H9 (cell line): ENCODE measurements at regions not wholly inside any gene's neighbourhood (a gene's known extent, or its start where the extent isn't known, plus 50 kb on each side); places are given as distances from the start of the nearest gene placed in this dataset.

ENCODE experiments used
- DNase-seq: peaks from one replicate; pipeline ENCODE4 v3.0.0-alpha.2; 2017
- H2AFZ ChIP-seq: one replicate; pipeline ENCODE4 v1.6.1; 2013; ENCODE audit warnings: mild to moderate bottlenecking, low read length, control low read depth, moderate library complexity
- H2AK5ac ChIP-seq: 2 replicates; pipeline ENCODE4 v1.6.1; 2013; ENCODE audit warnings: low read length, control low read depth, mixed read lengths; ENCODE audit not compliant: insufficient read length
- H2BK120ac ChIP-seq: one replicate; pipeline ENCODE4 v1.6.1; 2013; ENCODE audit warnings: low read depth, mild to moderate bottlenecking, low read length, control low read depth, inconsistent platforms; ENCODE audit not compliant: poor library complexity, severe bottlenecking
- H2BK12ac ChIP-seq: 2 replicates; pipeline ENCODE4 v1.6.1; 2013; ENCODE audit warnings: low read length, control low read depth, mixed read lengths, low read depth; ENCODE audit not compliant: insufficient read length
- H2BK15ac ChIP-seq: 2 replicates; pipeline ENCODE4 v1.6.1; 2013; ENCODE audit warnings: low read depth, low read length, control low read depth
- H2BK20ac ChIP-seq: one replicate; pipeline ENCODE4 v1.6.1; 2013; ENCODE audit warnings: low read depth, mild to moderate bottlenecking, low read length, control low read depth, inconsistent platforms; ENCODE audit not compliant: poor library complexity, severe bottlenecking
- H2BK5ac ChIP-seq: 2 replicates; pipeline ENCODE4 v1.6.1; 2013; ENCODE audit warnings: low read length, control low read depth, mixed read lengths; ENCODE audit not compliant: insufficient read length
- H3K14ac ChIP-seq: 2 replicates; pipeline ENCODE4 v1.6.1; 2013; ENCODE audit warnings: low read length, control low read depth; ENCODE audit not compliant: insufficient read depth
- H3K18ac ChIP-seq: 2 replicates; pipeline ENCODE4 v1.6.1; 2013; ENCODE audit warnings: low read depth, mild to moderate bottlenecking, mixed read lengths, low read length, control low read depth; ENCODE audit not compliant: insufficient read length
- H3K23ac ChIP-seq: 2 replicates; pipeline ENCODE4 v1.6.1; 2013; ENCODE audit warnings: low read length, control low read depth, mixed read lengths, low read depth; ENCODE audit not compliant: insufficient read length
- H3K23me2 ChIP-seq: 2 replicates; pipeline ENCODE4 v1.6.1; 2013; ENCODE audit warnings: low read depth, mild to moderate bottlenecking, mixed read lengths, low read length, control low read depth; ENCODE audit not compliant: insufficient read length, poor library complexity, severe bottlenecking
- H3K27ac ChIP-seq: 2 replicates; pipeline ENCODE4 v1.5.1; 2013; ENCODE audit warnings: low read length, control low read depth, mixed read lengths, low read depth; ENCODE audit not compliant: insufficient read length
- H3K27me3 ChIP-seq: 2 replicates; pipeline ENCODE4 v1.6.1; 2013; ENCODE audit warnings: low read length, control low read depth, inconsistent platforms; ENCODE audit not compliant: insufficient read depth
- H3K4ac ChIP-seq: 2 replicates; pipeline ENCODE4 v1.6.1; 2013; ENCODE audit warnings: low read depth, mild to moderate bottlenecking, control low read depth, inconsistent platforms, low read length, moderate library complexity
- H3K4me1 ChIP-seq: 2 replicates; pipeline ENCODE4 v1.6.1; 2013; ENCODE audit warnings: low read length, control low read depth, inconsistent platforms; ENCODE audit not compliant: insufficient read depth
- H3K4me2 ChIP-seq: 2 replicates; pipeline ENCODE4 v1.6.1; 2013; ENCODE audit warnings: low read length, control low read depth, mixed read lengths; ENCODE audit not compliant: insufficient read length, insufficient read depth
- H3K56ac ChIP-seq: 2 replicates; pipeline ENCODE4 v1.6.1; 2013; ENCODE audit warnings: low read depth, mild to moderate bottlenecking, mixed read lengths, low read length, control low read depth; ENCODE audit not compliant: insufficient read length
- H3K79me1 ChIP-seq: 2 replicates; pipeline ENCODE4 v1.6.1; 2013; ENCODE audit warnings: low read depth, mild to moderate bottlenecking, moderate library complexity, low read length, control low read depth, inconsistent platforms; ENCODE audit not compliant: insufficient read depth, poor library complexity, severe bottlenecking
- H3K79me2 ChIP-seq: 2 replicates; pipeline ENCODE4 v1.6.1; 2013; ENCODE audit warnings: low read length, control low read depth, inconsistent platforms; ENCODE audit not compliant: insufficient read depth
- H3K9ac ChIP-seq: 2 replicates; pipeline ENCODE4 v1.6.1; 2013; ENCODE audit warnings: low read length, control low read depth, mixed read lengths; ENCODE audit not compliant: insufficient read length; ENCODE audit errors: extremely low read depth
- H3K9me3 ChIP-seq: one replicate; pipeline ENCODE4 v1.6.1; 2013; ENCODE audit warnings: low read depth, low read length, inconsistent platforms; ENCODE audit not compliant: control insufficient read depth
- H3T11ph ChIP-seq: one replicate; pipeline ENCODE4 v1.6.1; 2013; ENCODE audit warnings: mild to moderate bottlenecking, low read length, control low read depth, inconsistent platforms
- H4K20me1 ChIP-seq: one replicate; pipeline ENCODE4 v1.6.1; 2013; ENCODE audit not compliant: control insufficient read depth, insufficient read length, insufficient read depth
- H4K5ac ChIP-seq: 2 replicates; pipeline ENCODE4 v1.6.1; 2013; ENCODE audit warnings: low read depth, mild to moderate bottlenecking, mixed read lengths, low read length, control low read depth; ENCODE audit not compliant: insufficient read length
- H4K8ac ChIP-seq: replicated peaks from 2 replicates; pipeline ENCODE4 v1.6.1; 2013; ENCODE audit warnings: low read length, control low read depth, mixed read lengths, low read depth; ENCODE audit not compliant: insufficient read length
- H4K91ac ChIP-seq: 2 replicates; pipeline ENCODE4 v1.6.1; 2013; ENCODE audit warnings: low read depth, mild to moderate bottlenecking, moderate library complexity, mixed read lengths, low read length, control low read depth; ENCODE audit not compliant: insufficient read length
- H3K27ac Mint-ChIP-seq, 3 experiments: 2 replicates in 2 of 3; 3 replicates in 1 of 3; pipeline ENCODE4 v1.8.0; 2020 to 2021; ENCODE audit warnings: mixed read lengths in 3 of 3, mild to moderate bottlenecking in 1 of 3, moderate library complexity in 1 of 3
- H3K27me3 Mint-ChIP-seq: 2 replicates; pipeline ENCODE4 v1.8.0; 2021; ENCODE audit warnings: low read depth, mild to moderate bottlenecking, moderate library complexity, mixed read lengths
- H3K36me3 Mint-ChIP-seq, 3 experiments: 2 replicates in 2 of 3; 3 replicates in 1 of 3; pipeline ENCODE4 v1.8.0; 2020 to 2021; ENCODE audit warnings: low read depth in 3 of 3, mixed read lengths in 3 of 3; ENCODE audit not compliant: insufficient read depth in 1 of 3
- H3K4me1 Mint-ChIP-seq, 2 experiments: 2 replicates each; pipeline ENCODE4 v1.8.0; 2020; ENCODE audit warnings: mixed read lengths in 2 of 2
- H3K4me3 Mint-ChIP-seq, 2 experiments: 2 replicates in 1 of 2; 3 replicates in 1 of 2; pipeline ENCODE4 v1.8.0; 2020 to 2021; ENCODE audit warnings: mild to moderate bottlenecking in 2 of 2, mixed read lengths in 2 of 2, moderate library complexity in 1 of 2
- H3K9me3 Mint-ChIP-seq, 2 experiments: 2 replicates in 1 of 2; 3 replicates in 1 of 2; pipeline ENCODE4 v1.8.0; 2020; ENCODE audit warnings: mild to moderate bottlenecking in 2 of 2, mixed read lengths in 2 of 2, moderate library complexity in 1 of 2
- TF ChIP-seq, protein P1 (sequence below): fragments of 200-600 bp; sonication (generic); conservative IDR thresholded peaks from 3 replicates; pipeline ENCODE4 v1.8.0; 2021; ENCODE audit warnings: antibody characterized with exemption, mild to moderate bottlenecking

DNA sequence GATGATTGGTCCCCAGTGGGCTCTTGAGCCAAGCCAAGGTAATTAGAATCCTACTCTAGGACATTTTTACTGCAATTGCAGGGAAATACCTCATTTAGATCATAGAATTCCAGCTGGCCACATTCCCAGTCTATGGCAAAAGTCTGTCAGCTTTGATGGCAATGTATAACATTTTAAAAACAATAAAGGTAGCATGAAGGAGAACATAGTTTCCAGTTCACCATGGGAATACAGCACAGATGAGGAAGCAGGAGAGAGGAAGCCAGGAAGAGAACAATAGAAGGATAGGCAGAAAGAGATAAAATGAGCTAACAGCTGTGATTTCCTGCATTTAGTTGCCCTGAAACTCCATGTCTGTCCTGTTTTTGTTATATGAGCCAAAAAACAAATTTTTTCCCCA is 897.3 kb upstream of the DDX18 start:
- H2AFZ ChIP-seq, result no peak overlapping the region
- no peak overlapping the region for H4K5ac ChIP-seq
- no peak overlapping the region for H2BK120ac ChIP-seq
- H3K23me2 ChIP-seq, result no peaks in the 10 kb centered on the region
- H2BK15ac ChIP-seq, result no peak overlapping the region
- no peak overlapping the region for H4K91ac ChIP-seq
- H3T11ph ChIP-seq, result no peak overlapping the region
- no peak overlapping the region for H3K4me3 Mint-ChIP-seq
- H3K36me3 Mint-ChIP-seq, result no peaks in the 10 kb centered on the region
- H3K9me3 ChIP-seq, result no peaks in the 10 kb centered on the region
- no peak overlapping the region for H3K27ac ChIP-seq
- no peak overlapping the region for H3K14ac ChIP-seq
- H3K4ac ChIP-seq, result no peak overlapping the region
- H4K20me1 ChIP-seq, result no peaks in the 10 kb centered on the region
- H3K79me1 ChIP-seq, result no peaks in the 10 kb centered on the region
- no peak for DNase-seq
- H3K27me3 Mint-ChIP-seq, result no peaks in the 10 kb centered on the region
- TF ChIP-seq, protein P1, sequence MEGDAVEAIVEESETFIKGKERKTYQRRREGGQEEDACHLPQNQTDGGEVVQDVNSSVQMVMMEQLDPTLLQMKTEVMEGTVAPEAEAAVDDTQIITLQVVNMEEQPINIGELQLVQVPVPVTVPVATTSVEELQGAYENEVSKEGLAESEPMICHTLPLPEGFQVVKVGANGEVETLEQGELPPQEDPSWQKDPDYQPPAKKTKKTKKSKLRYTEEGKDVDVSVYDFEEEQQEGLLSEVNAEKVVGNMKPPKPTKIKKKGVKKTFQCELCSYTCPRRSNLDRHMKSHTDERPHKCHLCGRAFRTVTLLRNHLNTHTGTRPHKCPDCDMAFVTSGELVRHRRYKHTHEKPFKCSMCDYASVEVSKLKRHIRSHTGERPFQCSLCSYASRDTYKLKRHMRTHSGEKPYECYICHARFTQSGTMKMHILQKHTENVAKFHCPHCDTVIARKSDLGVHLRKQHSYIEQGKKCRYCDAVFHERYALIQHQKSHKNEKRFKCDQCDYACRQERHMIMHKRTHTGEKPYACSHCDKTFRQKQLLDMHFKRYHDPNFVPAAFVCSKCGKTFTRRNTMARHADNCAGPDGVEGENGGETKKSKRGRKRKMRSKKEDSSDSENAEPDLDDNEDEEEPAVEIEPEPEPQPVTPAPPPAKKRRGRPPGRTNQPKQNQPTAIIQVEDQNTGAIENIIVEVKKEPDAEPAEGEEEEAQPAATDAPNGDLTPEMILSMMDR, result no peak
- H2BK5ac ChIP-seq, result no peak overlapping the region
- H3K9ac ChIP-seq, result no peak overlapping the region
- no peak overlapping the region for H4K8ac ChIP-seq
- H3K4me1 Mint-ChIP-seq, result no peaks in the 10 kb centered on the region
- H3K56ac ChIP-seq, result no peak overlapping the region
- H2AK5ac ChIP-seq, result no peak overlapping the region
- H3K4me2 ChIP-seq, result no peak overlapping the region
- H3K27me3 ChIP-seq, result no peaks in the 10 kb centered on the region
- H2BK12ac ChIP-seq, result no peak overlapping the region
- H3K4me1 ChIP-seq, result no peaks in the 10 kb centered on the region
- H3K79me2 ChIP-seq, result no peaks in the 10 kb centered on the region
- no peak overlapping the region for H3K23ac ChIP-seq
- H2BK20ac ChIP-seq, result no peak overlapping the region
- no peak overlapping the region for H3K27ac Mint-ChIP-seq
- H3K18ac ChIP-seq, result no peak overlapping the region
- H3K9me3 Mint-ChIP-seq, result no peaks in the 10 kb centered on the region
